HG03571 (cell line): ENCODE measurements at regions not wholly inside any gene's neighbourhood (a gene's known extent, or its start where the extent isn't known, plus 50 kb on each side); places are given as distances from the start of the nearest gene placed in this dataset.

Experiments used
- ATAC-seq: cut with Tn5 transposase; IDR thresholded peaks from one replicate; pipeline ENCODE4 v1.9.1; 2021; ENCODE audit not compliant: unreplicated experiment

DNA sequence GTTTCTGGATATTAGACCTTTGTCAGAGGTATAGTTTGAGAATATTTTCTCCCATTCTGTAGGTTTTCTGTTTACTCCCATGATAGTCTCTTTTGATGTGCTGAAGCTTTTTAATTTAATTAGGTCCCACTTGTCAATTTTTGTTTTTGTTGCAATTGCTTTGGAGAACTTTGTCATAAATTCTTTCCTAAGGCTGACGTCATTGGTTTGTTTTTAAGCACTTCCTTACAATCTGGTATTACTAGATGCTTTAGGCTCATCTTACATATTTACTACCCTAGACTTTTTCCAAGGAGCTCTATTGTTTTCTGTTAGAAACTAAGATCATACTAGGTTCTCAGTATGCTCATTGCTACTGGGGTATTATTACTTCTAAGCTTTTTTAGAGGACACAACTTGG is 806.3 kb downstream of the PDHA2 start:
- ATAC-seq, result no peak

DNA sequence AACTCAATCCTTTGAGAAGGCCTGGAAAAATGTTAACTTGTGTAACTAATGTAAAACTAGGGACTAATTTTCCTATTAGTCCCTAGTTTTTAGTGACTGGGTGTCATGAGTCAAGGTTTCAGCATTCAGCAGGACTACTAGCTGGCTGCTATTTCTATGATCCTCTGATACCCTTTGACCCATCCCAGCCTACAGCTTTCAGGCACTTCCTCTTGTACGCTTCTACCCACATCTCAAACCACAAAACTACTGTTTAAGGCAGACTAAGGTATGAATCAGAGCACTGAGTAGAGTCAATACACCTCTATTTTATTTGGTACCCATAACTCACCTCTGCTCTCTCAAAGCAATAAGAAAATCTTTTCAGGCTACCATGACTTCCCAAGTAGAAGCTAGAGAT is 809.6 kb downstream of the PDHA2 start:
- ATAC-seq, result no peak

DNA sequence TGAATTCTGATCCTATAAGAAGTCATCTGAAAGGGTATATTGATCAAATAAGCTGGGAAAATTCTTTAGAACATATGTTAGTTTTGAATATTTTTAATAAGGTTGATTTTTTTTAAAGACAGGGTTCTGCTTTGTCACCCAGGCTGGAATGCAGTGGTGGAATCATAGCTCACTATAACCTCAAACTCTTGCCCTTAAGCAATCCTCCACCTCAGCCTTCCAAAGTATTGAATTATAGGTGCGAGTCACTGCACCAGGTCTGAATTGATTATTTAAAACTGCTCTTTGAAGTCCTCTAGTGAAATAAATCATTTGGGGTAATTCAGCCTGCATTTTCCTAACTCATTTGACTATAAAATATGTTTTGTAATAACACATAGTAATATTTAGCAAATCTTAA is 812.3 kb downstream of the PDHA2 start:
- no peak for ATAC-seq

DNA sequence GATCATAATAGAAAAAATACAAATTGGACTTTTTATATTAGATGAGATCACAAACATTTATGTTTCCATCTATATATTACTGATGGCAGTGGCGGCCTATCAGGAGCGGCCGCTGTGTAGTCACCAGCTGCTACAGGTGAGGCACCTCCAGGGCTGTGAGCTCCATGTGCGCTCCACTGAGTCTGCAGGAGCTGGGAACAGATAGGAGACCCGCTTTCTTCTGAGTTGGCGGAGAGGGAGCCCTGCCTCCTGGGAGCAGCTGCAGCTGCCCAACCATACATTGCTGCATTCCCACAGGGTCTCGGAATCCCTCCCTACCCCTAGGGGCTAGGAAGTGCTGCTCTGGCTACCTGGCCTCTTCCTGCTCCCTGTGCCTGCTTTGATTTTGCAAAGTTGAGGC is 812.9 kb downstream of the PDHA2 start:
- ATAC-seq, result no peak

DNA sequence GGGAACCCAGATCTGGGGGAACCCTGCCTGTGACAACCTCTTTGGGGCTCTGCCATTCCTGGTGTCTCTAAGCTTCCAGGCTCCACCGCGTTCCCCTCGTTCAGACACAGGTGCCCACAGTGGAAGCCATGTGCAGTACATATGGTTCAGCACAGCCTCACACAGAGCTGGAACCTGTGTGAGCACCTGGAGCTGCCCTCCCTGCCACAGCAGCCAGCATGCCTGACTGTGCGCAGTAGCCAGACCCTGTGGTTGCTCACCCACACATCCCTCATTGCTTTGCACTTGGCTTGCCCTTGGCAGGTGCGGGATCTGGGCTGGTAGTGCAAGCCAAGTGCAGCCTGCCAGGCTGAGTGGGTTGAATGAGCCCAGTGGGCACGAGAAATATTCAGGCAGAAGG is 814.2 kb downstream of the PDHA2 start:
- ATAC-seq, result no peak

DNA sequence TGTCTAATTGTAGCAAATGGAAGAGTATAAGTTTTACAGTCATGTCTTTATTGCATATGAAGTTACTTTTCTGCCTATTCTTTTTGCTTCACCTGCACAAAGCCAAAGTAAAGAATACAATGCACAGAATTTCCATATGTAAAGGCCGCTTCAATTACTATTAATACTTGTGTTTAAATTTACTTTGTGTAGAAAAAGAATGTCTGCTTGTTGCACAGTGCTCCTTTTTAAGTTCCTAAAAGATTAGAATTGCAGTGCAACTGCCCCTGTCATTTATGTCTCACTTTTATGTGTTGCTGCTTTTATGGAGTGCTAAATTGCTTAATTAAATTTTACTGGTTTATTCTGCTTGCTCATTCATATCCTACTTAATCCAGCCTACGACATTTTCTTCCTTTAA is 830.5 kb downstream of the PDHA2 start:
- no peak for ATAC-seq

DNA sequence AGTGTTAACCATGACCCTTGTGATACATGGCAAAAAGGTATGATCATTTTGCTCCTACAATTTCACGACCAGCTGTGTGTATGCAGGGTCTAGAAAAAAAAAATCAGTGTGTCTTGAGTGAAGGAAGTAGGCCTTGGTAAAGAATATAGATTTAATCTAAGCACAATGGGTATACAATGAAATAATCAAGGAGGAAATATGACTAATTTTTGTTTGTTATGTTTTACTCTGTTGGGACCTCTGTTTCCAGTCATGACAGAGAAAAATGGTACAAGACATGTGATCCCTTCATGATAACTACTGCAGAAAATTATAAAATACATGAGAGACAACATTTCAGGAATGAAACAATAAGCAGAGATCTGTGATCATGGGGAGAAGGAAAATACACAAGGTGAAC is 835.5 kb downstream of the PDHA2 start:
- no peak for ATAC-seq

DNA sequence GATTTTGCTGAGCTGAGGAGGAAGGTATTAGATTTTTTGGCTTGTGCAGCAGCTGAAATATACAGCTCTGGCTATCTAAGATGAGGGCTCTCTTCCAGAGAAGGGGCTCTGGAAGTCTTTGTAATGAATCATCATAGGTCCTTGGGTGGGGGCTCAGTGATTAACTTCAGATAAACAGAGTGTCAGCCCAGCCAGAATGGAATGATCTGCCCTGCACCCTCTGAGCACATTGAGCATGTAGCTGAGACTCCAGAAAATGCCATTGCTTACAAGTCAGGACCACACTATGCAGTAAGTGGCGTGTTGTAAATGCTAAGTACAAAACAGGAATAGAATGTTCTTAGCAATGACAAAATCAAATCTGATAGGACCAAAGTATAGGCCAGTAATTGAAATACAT is 836.0 kb downstream of the PDHA2 start:
- ATAC-seq, result no peak

DNA sequence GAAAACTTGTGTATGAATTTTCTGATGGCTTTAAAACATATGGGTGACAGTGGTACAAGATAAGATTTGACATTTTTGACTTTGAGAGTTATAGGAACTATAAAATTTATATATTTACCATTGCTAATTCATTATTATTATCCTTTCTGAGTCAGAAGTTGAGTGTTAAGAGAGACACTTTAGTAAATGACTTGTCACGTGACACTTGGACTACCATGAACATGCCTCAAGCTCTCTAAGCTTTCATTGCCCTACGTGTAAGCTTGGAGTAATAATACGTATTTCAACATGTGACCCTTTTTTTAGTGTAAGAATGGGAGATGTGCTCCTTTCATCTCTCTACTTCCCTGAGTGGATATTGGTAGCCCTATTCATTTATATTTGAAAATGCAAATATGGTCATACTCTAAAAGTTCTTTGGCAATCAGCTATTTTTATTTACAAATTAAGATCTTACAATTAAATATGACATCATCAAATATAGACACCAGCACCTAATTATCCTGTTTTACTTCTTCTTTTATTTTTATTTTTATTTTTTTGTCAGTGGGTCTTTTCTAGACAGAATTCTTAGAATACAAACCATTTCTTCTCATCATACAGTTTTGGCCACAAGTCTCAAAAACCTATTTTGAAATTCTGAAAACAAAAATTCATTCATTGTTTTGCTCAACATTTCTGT is 837.0 kb downstream of the PDHA2 start:
- no peak for ATAC-seq

DNA sequence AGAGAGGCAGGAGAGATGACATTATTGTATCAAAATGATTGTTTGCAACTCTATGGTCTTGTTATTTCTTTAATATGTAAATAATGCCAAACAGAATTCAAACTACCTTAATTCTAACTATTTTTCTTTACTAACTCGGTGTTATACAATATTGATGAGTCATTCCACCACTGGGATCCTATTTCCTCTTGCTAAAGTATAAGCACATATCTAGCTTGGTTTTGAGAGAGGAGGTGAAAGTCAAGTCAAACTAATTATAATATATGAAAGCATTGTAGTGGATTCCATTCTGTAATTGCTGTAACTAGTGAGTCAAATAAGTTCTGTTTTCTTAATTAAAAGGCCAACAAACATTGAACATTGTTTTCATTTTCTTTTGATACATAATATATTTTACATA is 837.6 kb downstream of the PDHA2 start:
- ATAC-seq, result no peak

DNA sequence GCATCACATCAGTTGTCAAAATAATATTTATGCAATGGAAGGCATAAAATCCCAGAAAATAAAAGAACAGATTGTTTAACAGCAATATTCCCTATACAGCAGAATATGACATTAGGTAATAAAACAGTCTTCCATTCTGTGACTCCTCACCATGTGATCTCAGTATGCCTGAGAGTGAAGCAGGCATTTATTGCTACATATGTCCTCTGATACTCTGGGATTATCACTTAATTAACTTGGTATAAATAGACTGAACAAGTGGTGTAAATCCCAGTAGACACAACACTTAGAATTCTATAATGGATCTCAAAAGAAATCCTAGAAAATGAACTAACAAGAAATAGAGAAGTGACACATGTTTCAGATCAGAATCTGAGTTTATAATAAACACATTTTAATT is 841.3 kb downstream of the PDHA2 start:
- no peak for ATAC-seq

DNA sequence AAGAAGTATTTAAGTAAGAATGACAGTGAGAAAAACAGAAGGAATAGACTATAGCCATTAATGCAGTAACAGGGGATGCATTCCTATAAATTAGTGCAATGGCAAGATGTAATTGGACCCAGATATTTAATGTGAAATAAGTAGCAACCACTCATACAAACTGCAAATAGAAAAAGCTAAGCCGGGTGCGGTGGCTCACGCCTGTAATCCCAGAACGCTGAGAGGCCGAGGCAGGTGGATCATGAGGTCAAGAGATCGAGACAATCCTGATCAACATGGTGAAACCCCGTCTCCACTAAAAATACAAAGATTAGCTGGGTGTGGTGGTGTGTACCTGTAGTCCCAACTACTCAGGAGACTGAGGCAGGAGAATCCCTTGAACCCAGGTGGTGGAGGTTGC is 845.8 kb downstream of the PDHA2 start:
- ATAC-seq, result no peak

DNA sequence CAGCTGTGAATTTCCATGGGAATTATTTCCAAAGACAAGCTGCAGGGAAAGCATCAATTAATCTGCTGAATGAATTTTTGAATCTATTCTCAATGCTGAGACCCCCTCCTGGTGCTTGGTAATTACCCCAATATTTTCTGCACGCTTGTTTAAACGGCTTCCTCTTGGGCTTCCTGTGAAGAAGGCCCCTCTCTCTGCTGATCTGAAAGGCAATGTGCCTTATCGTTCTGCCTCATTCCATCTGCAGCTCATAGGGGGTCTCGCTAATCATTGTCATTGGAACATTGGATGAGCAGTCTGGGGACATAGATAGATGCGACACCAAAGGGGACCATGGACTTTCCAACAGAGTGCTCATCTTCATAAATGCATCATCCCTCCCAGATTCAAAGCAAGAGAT is 851.6 kb downstream of the PDHA2 start:
- ATAC-seq, result no peak

DNA sequence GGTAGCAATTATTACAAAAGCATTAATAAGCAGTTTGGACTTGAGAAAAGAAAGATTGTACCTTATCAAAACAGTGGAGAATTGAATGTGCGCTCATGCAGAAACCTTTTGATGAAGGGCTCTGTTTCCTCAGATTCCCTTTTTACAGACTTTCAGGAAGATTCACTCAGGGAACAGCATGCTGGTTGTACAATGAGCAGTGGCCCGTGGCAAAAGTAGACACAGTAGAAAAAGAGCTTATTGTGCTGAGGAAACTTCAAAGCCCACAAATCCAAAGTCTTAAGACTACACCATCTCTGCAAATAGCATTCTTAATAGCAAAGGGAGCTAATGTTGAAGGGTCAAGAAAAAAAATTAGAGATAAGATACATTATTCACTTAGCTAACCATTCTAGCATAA is 858.9 kb downstream of the PDHA2 start:
- ATAC-seq, result no peak

DNA sequence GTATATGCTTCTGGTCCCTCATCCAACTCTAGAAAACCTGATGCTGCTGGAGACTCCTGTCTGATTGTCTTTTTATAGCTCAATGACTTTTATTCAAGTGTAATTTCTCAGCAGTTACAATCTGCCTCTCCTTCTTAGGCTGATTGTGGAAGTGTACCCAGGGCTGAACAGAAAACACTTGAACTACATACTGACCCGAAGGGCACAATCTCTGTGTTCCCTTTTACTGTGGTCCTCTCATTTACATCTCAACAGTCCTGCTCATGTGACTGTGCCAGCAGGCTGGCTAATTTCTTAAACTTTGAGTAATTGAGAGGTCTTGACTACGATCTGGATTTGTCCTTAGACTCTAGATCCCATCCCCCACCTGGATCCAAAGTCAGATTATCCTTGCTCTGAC is 863.4 kb downstream of the PDHA2 start:
- no peak for ATAC-seq

DNA sequence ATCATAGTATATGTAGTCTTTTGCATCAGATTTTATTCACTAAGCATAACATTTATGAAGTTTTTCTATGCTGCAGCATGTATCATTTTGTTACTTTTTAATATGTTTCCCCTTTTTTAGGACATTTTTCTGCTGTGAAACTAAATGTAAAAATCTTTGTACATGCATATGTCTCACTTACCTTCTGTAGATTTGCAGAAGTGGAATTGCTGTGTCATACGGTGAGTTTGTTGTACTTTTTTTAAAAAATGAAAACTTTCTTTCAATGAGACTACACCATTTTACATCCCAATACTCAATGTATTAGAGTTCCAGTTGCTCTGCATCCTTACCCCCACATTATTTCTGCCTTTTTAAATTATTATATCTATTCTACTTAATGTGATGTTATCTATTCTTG is 868.9 kb downstream of the PDHA2 start:
- ATAC-seq, result no peak

DNA sequence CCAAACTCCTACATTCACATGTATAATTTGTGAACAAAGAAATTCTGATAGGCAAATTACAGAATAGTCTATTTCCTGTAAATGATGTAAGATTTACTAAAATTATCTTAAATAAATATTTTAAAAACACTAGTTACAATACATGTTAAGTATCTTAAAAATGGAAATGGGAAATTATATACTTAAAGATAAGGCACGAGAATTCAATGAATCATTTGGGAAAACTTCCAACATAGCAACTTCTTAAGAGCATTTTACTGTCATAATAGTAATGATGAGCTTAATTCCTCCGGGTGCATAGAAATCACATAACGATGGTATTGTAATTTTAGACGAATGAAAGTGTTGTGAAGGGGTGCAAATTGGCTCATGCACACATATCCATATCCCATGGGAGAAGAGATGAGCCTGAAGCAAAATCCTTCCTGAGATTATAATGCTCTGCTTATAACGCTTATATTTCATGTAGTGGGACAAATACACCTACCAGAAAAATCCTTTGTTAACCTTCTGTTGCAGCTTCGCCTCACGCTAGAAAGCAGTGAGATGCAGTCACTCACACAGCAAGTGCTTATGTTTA is 873.5 kb downstream of the PDHA2 start:
- no peak for ATAC-seq

DNA sequence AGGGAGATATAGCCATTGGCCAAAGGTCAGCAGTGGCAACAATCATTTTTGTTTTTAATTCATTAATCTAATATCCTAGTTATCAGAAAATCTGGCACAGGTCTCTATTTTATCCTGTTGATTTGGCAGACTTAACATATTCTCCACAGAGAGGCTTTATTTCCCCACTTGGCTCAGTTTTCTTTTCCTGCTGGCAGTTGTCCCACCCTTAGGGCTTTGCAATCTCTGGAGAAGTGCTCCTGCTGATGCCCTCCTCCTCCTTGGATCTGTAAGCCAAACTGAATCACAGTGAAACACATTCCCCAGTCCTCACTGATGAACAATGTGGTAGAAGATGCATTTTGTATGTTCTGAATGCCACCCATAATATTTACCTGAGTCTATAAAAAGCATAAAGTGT is 889.7 kb downstream of the PDHA2 start:
- ATAC-seq, result no peak

DNA sequence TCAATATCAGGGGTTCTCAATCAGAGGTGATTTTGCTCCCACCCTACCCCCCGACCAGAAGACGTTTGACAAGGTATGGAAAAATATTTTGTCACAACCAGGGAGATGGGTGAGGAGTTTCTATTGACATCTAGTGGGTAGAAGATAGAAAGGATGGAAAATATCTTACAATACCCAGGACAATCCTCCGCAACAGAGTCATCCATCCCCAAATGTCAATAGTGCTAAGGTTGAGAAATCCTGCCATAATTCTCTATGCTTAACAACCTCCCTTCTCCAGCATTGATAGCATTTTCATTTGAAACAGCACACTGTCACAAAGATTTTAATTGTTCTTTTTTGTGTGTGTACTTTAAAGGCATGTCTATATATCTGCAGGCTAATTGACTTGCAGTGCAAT is 890.5 kb downstream of the PDHA2 start:
- no peak for ATAC-seq

DNA sequence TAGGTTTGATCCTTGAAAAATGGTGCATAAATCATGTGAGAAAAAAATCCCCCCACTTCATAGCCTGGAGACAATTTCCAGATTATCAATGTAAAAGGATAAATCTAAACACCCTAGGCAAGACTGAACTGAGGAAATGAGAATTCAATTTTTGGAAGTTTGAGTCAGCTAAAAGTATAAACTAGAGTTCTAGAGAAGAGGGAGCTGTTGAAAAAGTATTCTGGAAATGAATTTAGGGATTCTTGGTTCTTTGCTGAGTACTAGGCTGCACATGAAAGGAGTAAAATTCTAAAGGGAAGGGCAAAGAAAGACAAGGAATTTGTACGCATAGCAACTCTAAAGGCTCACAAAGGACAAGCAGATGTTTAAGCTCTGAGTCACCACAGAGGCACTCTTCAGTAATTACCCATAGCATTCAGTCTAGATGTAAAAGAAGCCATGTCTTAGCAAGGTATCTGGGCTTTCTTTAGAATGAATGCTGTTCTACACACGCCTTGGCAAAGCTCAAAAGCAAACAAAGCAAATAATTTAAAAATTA is 896.5 kb downstream of the PDHA2 start:
- no peak for ATAC-seq

DNA sequence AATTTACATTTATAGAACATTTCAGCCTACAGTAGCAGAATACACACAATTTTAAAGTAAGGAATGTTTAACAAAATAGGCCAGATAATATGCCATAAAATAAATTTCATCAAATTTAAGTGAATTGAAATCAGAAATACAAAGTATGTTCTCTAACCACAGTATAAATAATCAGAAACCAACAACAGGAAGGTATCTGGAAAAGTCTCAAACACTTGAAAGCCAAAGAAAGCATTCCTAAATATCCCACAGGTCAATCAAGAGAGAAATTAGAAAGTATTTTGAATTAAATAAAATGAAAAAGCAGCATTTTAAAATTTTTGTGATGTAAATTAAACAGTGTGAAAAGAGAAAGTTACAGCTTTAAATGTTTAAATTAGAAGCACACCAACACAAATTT is 899.2 kb downstream of the PDHA2 start:
- no peak for ATAC-seq

DNA sequence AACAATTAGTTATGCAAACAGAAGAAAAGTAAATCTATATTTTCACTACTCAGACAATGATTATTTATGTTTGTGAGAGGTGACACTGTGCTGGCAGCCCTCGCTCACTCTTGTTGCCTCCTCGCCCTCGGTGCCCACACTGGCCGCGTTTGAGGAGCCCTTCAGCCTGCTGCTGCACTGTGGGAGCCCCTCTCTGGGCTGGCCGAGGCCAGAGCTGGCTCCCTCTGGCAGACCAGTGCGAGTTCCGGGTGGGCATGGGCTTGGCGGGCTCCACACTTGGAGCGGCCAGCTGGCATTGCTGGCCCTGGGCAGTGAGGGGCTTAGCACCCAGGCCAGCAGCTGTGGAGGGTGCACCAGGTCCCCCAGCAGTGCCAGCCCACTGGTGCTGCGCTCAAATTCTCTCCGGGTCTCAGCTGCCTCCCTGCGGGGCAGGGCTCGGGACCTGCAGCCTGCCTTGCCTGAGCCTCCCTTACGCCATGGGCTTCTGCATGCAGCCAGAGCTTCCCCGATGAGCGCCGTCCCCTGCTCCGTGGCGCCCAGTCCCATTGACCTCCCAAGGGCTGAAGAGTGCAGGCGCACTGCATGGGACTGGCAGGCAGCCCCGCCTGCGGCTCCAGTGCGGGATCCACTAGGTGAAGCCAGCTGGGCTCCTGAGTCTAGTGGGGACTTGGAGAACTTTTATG is 902.6 kb downstream of the PDHA2 start:
- ATAC-seq, result no peak
